ENCODE measurements at regions not wholly inside any gene's neighbourhood (a gene's known extent, or its start where the extent isn't known, plus 50 kb on each side); places are given as distances from the start of the nearest gene placed in this dataset.

DNA sequence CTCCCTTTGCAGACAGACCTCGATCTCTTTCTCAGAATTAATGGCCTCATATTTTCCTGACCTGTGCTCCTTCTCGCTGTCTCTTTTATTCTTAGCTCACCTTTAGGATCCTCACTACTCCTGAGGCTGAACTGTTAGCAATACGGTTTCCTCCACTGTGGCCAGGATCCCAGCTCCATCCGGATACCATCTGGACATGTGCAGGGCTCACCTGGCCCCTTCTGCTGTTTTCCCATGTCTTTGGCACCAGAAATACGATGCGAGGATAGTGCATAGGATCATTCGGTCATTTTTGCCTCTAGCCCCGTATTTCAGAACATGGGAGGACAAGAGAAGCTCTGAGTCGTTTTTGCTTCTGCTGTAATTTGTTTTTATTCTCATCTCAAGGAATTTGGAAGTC, 108.5 kb upstream of the KIF26B start:
- no peak for DNase-seq (ENCODE audit: extremely low spot score)
- TF ChIP-seq CTBP1 (IDR thresholded peaks at IDR 0.05; ENCODE audit: borderline replicate concordance) (no peak), SP1 (IDR thresholded peaks at IDR 0.05) (no peak), ZNF384 (IDR thresholded peaks at IDR 0.05) (no peak), LEF1 (IDR thresholded peaks at IDR 0.05; ENCODE audit: borderline replicate concordance) (no peak), FOXA1 (IDR thresholded peaks at IDR 0.05) (no peak), BHLHE40 (IDR thresholded peaks at IDR 0.05; ENCODE audit: borderline replicate concordance) (no peak), ELF4 (IDR thresholded peaks at IDR 0.05) (no peak), ARNT (IDR thresholded peaks at IDR 0.05) (no peak), NFRKB (IDR thresholded peaks at IDR 0.05) (no peak), FOXK2 (IDR thresholded peaks at IDR 0.05) (no peak), SUZ12 (IDR thresholded peaks at IDR 0.05) (no peak), L3MBTL2 (conservative IDR thresholded peaks at IDR 0.05) (no peak), TARDBP (IDR thresholded peaks at IDR 0.05) (no peak), FOXM1 (IDR thresholded peaks at IDR 0.05; ENCODE audit: borderline replicate concordance) (no peak), HDGF (IDR thresholded peaks at IDR 0.05; ENCODE audit: borderline replicate concordance) (no peak)
- TF ChIP-seq, protein P1, sequence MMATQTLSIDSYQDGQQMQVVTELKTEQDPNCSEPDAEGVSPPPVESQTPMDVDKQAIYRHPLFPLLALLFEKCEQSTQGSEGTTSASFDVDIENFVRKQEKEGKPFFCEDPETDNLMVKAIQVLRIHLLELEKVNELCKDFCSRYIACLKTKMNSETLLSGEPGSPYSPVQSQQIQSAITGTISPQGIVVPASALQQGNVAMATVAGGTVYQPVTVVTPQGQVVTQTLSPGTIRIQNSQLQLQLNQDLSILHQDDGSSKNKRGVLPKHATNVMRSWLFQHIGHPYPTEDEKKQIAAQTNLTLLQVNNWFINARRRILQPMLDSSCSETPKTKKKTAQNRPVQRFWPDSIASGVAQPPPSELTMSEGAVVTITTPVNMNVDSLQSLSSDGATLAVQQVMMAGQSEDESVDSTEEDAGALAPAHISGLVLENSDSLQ (IDR thresholded peaks at IDR 0.05): no peak
- POLR2A ChIA-PET: interaction anchor here (0.6 to 1.0 kb wide), 5 partner anchors 9 to 211 kb away, joined by 3 to 4 read pairs (median 3); partner anchors contain the start of gene COX20
- CTCF ChIA-PET: interaction anchor here (0.6 to 1.1 kb wide), 4 partner anchors 26 to 245 kb away, joined by 3 to 5 read pairs (median 4); no protein-coding TSS in a partner anchor

DNA sequence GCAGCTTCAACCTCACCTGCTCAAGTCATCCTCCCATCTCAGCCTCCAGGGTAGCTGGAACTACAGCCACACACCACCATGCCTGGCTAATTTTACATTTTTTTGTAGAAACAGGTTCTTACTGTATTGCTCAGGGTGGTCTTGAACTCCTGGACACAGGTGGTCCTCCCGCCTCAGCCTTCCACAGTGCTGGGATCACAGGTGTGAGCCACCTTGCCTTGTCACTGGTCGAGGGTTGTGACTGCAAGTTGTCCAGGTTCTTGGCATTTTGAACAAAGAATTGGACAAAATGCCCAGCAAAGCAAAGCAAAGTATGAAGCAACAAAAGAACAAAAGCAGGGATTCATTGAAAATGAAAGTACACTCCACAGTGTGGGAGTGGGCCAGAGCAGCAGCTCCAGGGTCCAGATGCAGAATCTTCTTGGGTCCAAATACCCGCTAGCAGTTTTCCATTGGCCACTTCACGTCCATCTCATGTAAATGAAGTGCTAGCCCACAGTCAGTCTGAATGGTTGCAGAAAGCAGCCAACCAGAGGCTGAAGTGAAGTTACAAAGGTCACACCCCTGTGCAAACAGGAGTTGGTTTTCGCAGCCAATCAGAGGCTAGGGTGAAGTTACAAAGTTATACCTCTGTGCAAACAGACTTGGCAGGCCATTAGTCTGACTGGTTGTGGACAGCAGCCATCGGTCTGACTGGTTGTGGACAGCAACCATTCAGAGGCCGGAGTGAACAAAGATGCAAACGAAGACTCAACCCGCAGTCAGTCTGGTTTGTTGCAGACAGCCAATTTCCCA, 109.5 kb upstream of the KIF26B start:
- CTCF ChIA-PET: interaction anchor here (0.9 kb wide), 1 partner anchor 244 kb away, joined by 3 read pairs; no protein-coding TSS in a partner anchor
- DNase-seq (ENCODE audit: extremely low spot score): no peak

DNA sequence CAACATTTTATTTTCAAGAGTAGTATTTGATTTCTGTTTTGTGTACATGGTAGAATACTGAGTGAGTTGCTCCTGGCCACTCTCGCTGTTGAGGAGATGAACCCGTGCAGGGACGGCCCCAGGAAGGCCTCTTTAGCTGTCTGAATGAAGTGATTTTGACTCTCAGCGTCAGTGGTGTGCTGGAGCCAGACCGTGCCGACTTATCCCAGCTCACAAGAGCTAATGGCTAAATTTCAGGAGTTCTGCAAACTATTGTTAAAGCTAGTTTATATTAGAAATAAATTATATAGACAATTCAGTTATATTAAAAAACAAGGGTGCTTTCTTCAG, 111.2 kb upstream of the KIF26B start:
- no peak for DNase-seq (ENCODE audit: extremely low spot score)
- TF ChIP-seq ARNT (IDR thresholded peaks at IDR 0.05): no peak
- no peak for TF ChIP-seq ELF4 (IDR thresholded peaks at IDR 0.05)
- CTCF ChIA-PET: interaction anchor here (1.2 to 2.2 kb wide), 7 partner anchors 9 to 209 kb away, joined by 4 to 23 read pairs (median 5); no protein-coding TSS in a partner anchor
- POLR2A ChIA-PET: interaction anchor here (0.6 to 1.9 kb wide), 5 partner anchors 73 to 240 kb away, joined by 3 to 11 read pairs (median 6); partner anchors contain the start of gene HNRNPU

More for the DNA sequence above, 109.5 kb upstream of the KIF26B start:
- TF ChIP-seq, protein P1 (IDR thresholded peaks at IDR 0.05): no peak
- TF ChIP-seq ARNT (IDR thresholded peaks at IDR 0.05) (no peak), FOXM1 (IDR thresholded peaks at IDR 0.05; ENCODE audit: borderline replicate concordance) (no peak), HDGF (IDR thresholded peaks at IDR 0.05; ENCODE audit: borderline replicate concordance) (no peak), SP1 (IDR thresholded peaks at IDR 0.05) (no peak), NFRKB (IDR thresholded peaks at IDR 0.05) (no peak), ELF4 (IDR thresholded peaks at IDR 0.05) (no peak), BHLHE40 (IDR thresholded peaks at IDR 0.05; ENCODE audit: borderline replicate concordance) (no peak), L3MBTL2 (conservative IDR thresholded peaks at IDR 0.05) (no peak)
- POLR2A ChIA-PET: no interaction called here

DNA sequence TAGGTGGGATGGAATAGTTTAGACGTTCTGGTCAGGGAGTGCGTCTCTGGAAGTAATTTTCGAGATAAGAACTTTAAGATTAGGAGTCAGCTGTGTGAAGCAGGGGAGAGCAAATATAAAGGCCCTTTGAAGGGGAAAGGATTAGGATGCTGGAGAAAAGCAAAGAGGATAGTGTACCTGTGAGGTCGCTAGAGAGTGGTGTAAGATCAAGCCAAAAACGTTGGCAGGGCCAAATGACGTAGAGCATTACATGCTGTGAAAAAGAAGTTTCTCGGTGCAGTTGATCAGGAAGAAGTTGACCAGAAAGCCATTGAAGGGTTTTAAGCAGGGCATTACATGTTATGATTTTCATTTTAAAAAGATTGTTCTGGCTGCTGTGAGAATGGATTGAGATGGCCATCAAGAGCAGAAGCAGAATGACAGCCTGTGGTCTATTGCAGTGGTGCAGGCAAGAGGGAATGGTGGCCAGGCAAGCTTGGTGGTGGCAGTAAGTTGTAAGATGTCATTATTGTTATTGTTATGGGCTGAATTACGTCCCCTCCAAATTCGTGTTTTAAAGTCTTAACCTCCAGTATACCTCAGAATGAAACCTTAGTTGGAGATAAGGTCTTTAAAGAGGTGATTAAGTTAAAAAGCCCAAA, 113.6 kb upstream of the KIF26B start:
- TF ChIP-seq CTBP1 (IDR thresholded peaks at IDR 0.05; ENCODE audit: borderline replicate concordance) (0 out of 2 replicates have a peak, but pooled peaks have one; percentile 8), ZNF384 (IDR thresholded peaks at IDR 0.05) (no peak)
- ChIA-PET POLR2A (interaction anchor here (0.9 to 1.9 kb wide), 2 partner anchors 73 to 207 kb away, joined by 4 to 7 read pairs; no protein-coding TSS in a partner anchor), CTCF (interaction anchor here (1.0 to 2.2 kb wide), 8 partner anchors 9 to 437 kb away, joined by 3 to 23 read pairs (median 8); partner anchors contain the start of gene HNRNPU)
- DNase-seq (ENCODE audit: extremely low spot score): no peak

DNA sequence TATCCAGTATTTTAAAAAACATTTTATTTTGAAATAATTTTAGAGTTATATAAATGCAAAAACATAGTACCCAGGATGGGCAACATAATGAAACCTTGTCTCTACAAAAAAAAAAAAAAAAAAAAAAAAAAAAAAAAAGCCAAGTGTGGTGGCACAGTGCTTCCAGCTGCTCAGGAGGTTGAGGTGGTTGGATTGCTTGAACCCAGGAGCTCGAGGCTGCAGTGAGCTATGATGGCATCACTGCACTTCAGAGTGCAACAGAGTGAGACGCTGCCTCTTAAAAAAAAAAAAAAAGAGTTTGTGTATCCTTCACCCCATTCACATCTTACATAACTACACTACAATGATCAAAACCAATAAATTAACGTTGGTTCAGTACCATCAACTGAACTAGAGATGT, 115.6 kb upstream of the KIF26B start:
- no peak for DNase-seq (ENCODE audit: extremely low spot score)
- ChIA-PET CTCF (interaction anchor here (1.0 kb wide), 1 partner anchor 246 kb away, joined by 3 read pairs; no protein-coding TSS in a partner anchor), POLR2A (no interaction called here)
- TF ChIP-seq ZNF384 (IDR thresholded peaks at IDR 0.05) (peak; percentile 71), FOXA1 (IDR thresholded peaks at IDR 0.05) (no peak), NFRKB (IDR thresholded peaks at IDR 0.05) (no peak)

DNA sequence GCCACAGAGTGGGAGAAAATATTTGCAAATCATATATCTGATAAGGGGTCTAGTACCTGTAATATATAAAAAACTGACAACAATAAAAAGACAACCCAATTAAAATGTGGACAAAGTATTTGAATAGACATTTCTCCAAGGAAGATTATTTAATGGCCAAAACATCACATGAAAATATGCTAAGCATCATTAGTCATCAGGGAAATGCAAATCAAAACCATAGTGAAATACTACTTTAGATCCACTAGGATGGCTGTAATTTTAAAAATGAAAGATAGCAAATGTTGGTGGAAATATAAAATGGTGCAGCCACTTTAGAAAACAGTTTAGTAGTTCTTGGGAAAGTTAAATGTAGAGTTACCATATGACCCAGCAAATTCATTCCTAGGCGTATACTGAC, 118.7 kb upstream of the KIF26B start:
- no peak for DNase-seq (ENCODE audit: extremely low spot score)
- ChIA-PET POLR2A (interaction anchor here (1.3 kb wide), 1 partner anchor 173 kb away, joined by 4 read pairs; the partner anchor contains the start of gene HNRNPU), CTCF (interaction anchor here (0.9 kb wide), 1 partner anchor 25 kb away, joined by 4 read pairs; no protein-coding TSS in a partner anchor)
- TF ChIP-seq TARDBP (IDR thresholded peaks at IDR 0.05) (no peak), ELF4 (IDR thresholded peaks at IDR 0.05) (no peak)

DNA sequence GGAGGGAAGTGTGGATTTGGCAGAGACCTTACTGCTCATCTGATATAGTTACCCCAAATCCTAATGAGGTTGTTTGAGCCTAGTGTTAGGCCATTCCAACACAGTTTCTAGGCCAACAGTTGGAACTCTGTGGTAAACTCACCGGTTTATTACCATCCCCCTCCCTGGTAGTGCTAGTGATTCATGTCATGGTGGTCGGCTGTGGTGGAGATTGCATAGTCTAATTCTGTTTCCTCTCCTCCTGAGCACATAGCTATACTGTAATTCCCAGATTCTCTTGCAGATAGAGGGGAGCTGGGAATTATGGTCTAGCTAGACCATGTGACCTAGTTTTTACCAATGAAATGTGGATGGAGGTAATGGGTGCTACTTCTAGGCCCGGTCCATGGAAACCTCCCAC, 123.7 kb upstream of the KIF26B start:
- no peak for TF ChIP-seq SUZ12 (IDR thresholded peaks at IDR 0.05)
- DNase-seq (ENCODE audit: extremely low spot score): no peak
- POLR2A ChIA-PET: no interaction called here
- CTCF ChIA-PET: interaction anchor here (3.1 kb wide), 1 partner anchor 11 kb away, joined by 18 read pairs; no protein-coding TSS in a partner anchor

Measured in HEK293T (cell line).